ELR (cell line): ENCODE measurements at regions not wholly inside any gene's neighbourhood (a gene's known extent, or its start where the extent isn't known, plus 50 kb on each side); places are given as distances from the start of the nearest gene placed in this dataset.
"Not testable (repeated sequence)": the region's sequence is repeated elsewhere in the genome, so short reads cannot be mapped to it uniquely, and the experiment has no call there.

Experiments used
- DNase-seq: peaks from one replicate; pipeline ENCODE4 v3.0.0-alpha.2; 2015; ENCODE audit warnings: low read depth

DNA sequence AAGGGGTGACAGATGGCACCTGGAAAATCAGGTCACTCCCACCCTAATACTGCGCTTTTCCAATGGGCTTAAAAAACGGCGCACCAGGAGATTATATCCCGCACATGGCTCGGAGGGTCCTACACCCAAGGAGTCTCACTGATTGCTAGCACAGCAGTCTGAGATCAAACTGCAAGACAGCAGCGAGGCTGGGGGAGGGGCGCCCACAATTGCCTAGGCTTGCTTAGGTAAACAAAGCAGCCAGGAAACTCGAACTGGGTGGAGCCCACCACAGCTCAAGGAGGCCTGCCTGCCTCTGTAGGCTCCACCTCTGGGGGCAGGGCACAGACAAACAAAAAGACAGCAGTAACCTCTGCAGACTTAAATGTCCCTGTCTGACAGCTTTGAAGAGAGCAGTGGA, 205.7 kb upstream of the HTR1E start:
- not testable (repeated sequence) for DNase-seq

DNA sequence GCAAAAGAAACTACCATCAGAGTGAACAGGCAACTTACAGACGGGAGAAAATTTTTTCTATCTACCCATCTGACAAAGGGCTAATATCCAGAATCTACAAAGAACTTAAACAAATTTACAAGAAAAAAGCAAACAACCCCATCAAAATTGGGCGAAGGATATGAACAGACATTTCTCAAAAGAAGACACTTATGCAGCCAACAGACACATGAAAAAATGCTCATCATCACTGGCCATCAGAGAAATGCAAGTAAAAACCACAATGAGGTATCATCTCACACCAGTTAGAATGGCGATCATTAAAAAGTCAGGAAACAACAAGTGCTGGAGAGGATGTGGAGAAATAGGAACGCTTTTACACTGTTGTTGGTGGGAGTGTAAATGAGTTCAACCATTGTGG, 206.6 kb upstream of the HTR1E start:
- DNase-seq = not testable (repeated sequence)

DNA sequence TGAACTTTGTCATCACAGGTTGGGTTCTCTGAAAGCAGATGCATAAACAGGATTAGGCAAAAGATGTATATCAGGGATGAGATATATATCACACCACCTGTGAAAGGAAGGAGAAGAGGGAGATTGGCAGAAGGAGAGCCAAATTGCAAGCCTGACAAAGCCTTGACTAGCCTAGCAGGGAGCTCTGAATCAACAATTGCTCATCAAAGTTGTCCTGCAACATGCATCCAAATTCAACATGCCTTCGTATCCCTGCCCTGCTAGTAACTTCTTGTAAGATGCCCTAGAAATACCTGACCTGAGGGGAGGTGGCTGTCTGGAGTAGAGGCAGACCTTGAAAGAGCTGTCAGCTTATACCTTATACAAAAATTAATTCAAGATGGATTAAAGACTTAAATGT, 207.1 kb upstream of the HTR1E start:
- DNase-seq = no peak

DNA sequence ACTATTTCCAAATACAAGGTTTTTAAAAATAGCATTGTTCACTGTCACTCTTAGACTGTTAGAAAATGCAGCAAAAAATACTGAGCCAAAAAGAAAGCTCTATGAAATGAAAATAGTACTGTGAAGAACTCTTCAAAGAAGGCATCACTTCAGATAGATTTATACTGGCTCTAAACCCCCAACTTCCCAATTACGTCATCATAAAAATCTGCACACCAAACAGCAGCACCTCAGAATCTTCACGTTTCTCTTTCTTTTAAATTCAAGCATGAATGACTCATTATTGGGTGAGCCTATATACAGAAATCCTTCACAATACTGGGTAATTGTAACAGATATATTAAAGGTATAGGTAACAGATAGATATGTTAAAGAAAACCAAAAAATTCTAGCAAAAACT, 208.4 kb upstream of the HTR1E start:
- DNase-seq = no peak

DNA sequence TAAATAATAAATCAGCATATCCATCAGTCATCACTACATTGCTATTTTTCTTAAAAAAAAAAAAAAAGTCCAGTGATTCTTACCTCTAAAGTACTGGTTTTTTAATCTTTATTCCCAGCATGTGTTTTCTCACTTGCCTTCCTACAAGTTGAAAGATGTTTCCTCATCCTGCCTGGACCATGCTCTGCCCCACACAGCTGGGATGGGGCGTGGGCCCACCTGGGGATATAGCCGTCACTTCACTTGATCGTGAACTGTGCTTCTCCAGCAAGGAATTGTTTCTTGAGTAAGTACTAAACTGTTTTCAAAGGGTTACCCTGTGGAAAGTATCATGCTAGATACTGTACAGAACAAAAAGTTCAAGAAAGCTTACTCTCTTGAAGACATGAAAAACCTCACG, 212.6 kb upstream of the HTR1E start:
- no peak for DNase-seq

DNA sequence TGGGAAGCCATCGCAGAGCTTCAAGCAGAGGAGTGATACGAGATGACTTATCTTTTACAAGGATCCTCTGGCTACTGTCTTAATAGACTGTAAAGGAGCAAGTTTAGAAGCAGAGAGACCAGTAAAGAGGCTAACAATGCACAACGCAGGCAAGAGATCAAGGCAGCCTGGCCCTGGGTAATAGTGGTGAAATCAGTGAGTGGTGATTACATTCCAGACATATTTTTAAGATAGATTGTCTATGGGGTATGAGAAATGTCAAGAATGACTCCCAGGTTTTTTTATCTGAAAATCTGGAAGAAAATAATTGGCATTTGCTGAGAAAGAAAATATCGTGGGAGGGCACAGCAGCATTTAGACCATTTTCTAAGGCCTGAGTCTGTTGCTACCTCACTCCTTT, 213.6 kb upstream of the HTR1E start:
- no peak for DNase-seq

DNA sequence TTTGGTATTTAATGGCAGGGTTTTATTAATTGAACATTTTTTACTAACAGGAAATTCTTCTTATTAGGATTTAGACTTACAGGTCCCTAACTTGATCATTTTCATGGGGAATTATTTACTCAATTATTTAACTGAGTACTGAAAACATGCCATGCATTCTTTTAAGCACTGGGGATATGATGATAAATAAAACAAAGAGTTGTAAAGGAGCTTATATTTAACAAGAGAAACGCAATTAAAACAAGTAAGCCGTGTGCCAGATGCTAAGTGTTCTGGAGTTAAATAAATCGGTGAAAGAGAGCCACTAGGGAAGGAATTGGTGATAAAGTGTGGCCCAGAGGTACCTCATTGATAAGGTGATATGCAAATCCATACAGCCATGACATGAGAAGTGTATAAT, 214.2 kb upstream of the HTR1E start:
- no peak for DNase-seq

DNA sequence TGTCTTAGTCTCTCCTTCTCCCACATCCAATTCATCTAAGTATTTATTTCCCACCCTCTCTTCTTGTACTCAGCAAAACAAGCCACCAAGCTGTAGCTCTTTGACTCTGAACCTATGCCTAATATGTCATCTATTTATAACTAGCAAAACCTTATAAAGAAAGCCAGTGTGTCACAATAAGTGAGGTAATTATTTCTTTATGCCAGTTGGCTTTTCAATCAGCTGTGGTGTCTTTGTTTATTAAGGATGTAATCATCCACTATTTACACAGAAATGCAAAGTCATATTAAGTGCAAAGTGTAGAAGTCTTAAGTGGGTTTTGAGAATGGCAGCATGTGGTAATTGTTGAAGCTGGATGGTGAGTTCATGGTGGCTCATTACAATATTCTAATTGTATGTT, 215.2 kb upstream of the HTR1E start:
- no peak for DNase-seq

DNA sequence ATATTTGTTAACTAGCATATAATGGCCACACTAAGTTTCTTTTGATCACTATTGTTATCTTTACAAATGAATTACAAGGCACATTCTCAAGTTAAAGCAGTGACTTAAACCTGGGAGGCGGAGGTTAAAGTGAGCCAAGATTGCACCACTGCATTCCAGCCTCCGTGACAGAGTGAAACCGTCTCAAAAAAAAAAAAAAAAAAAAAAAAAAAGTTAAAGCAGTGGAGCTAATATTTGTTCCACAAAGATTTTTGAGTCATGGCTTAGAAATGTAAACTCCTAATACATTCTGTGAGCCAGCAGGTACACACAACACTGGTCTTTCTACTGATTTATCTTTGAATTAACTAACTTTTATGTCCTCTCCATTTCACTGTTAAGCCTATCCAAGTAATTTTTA, 221.7 kb upstream of the HTR1E start:
- no peak for DNase-seq

DNA sequence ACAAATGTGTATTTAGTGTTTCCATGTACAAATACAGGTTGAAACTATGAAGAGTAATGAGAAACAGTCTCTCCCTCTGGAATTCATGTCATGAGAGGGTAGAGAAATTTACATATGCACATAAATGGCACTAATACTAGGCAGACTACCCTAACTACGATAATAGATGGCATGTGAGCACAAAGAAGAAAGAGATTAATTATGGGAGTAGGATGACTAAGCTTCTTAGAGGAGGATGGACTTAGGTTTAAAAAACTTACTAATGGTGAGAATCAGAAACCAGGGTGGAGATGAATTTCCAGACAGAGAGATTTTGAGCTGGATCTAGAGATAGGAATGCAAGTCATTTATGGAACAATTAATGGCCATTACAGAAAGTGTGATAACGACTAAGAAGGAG, 225.3 kb upstream of the HTR1E start:
- DNase-seq = no peak

DNA sequence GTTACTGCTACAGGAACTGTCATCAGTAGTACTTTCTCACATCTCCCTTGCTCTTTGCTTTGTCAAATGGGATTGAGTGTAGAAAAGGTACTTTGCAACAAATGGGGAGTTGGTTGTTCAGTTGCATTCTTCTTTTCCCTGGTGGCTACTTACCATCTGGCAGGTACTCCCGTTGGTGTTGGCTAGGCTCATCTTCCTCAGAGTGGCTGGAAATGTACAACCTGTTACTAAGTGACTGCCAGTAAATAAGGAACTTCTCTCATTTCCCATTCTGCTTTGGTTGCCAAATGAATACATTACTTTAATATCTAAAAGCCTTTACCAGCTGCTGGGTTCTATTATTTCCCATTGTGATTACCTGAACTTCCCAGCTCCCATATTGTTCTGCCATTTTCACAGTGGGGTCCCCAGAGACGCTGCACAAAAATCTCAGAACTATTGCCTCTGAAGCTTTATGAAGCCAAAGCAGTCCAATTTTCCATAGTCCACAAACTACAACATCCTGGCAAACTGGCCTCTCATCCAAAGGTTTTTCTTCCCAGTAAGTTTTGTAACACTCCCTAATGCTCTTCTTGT, 229.7 kb upstream of the HTR1E start:
- DNase-seq = no peak

DNA sequence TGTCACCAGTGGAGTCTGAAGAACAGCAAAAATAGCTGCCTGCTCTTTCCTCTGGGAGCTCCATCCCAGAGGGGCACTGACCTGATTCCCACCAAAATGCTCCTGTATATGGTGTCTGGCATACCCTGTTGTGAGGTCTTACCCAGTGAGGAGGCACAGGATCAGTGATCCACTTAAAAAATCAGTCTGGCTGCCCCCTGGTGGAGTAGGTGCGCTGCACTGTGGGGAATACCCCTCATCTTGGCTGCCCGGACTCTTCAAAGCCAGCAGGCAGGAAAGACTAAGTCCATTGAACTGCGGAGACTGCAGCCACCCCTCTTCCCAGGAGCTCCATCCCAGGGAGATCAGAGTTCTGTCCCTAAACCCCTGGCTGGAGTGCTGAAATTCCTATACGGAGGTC, 230.9 kb upstream of the HTR1E start:
- no peak for DNase-seq

DNA sequence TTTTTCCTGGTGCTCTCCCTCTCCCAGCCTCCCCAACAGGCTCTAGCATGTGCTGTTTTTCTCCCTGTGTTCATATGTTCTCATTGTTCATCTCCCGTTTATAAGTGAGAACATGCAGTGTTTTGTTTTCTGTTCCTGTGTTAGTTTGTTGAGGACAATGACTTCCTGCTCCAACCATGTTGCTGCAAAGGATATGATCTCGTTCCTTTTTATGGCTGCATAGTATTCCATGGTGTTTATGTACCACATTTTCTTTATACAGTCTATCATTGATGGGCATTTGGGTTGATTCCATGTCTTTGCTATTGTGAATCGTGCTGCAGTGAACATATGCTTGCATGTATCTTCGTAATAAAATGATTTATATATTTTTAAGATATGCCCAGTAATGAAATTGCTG, 236.1 kb upstream of the HTR1E start:
- not testable (repeated sequence) for DNase-seq

DNA sequence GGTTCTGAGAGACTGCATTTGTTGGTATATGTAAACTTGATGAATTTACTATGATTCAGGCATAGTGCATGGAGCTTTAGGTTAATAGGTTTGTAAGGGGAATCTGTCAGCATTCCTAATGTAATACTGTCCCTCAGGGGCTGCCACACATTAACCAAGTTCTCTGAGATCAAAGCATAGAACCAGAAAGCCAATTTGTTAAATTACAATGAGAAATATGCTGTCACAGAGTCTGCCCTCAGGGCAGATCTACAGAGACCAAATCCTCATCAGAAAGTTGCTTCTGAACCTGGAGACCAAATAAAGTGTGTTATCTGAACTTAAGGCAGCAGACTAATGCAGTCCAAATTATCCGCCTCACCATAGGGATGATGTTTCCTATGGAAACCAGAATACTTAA, 250.8 kb upstream of the HTR1E start:
- no peak for DNase-seq

DNA sequence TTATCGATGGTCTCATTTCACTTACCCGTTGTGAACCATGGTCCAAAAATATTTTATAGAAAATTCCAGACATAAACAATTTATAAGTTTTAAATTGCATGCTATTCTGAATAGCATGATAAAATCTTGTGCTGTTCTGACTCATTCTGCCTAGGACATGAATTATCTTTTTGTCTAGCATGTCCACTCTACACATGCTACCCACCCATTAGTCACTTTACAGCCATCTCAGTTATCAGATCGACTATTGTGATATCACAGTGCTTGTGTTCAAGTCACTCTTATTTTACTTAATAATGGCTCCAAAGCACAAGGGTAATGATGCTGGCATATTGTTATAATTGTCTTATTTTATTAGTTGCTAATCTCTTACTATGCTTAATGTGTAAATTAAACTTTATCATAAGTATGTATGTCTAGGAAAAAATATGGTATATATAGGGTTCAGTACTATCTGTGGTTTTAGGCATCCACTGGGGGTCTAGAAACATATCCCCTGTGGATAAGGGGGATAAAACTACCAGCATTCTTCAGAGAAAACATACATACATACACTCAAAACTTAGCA, 252.0 kb upstream of the HTR1E start:
- DNase-seq = no peak

DNA sequence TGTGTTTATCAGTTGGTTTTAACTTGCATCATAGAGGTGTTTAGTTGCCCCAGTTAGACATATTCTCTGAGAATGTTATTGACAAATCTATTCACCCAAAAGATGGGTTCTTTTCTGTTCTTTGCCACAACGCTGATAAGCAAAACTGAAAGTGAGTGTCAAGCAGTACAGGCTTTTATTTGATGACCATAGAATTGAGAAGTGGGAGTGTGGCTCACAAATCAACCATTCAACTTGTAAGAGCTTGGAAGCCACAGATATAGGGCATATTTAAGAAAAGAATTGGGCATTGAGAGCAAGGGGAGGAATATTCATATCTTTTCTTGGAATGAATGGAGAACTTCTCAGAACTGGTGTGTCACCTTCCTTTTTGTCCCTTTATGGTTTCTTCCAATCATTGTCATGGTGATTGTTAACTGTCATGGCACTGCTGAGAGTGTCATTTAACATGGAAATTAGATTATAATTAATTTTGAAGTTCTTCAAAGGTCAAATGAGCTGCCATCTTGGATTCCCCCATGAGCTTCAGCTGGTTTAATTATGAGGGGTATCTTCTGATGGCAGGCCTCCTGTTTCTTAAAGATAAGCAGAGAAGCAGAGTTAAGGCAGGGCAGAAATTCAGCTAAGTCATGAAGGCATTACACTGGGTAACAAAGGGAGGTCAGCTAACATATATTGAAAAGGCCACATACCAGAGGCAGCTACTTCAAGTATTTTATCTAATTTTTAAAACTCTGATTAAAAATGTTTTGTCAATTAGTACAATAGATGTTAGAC, 254.0 kb upstream of the HTR1E start:
- DNase-seq = no peak

DNA sequence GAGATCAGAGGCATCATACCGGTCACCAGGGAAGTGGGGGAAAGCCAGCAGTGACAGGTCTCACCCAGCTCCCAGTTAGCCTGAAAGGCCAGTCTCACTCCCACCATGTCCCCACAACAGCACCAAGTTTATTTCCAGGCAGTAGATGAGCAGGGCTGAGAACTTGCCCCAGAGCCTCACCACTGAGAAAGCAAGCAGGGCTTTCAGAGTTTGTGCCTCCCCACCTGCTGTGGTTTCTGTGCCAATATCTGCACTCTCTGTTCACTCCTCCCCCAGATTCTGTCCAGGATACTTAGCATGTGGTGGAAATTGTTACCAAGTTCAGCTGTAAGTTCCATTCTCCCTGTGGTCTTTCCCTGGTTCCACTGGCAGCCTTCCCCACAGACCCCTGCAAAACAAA, 255.0 kb upstream of the HTR1E start:
- no peak for DNase-seq

DNA sequence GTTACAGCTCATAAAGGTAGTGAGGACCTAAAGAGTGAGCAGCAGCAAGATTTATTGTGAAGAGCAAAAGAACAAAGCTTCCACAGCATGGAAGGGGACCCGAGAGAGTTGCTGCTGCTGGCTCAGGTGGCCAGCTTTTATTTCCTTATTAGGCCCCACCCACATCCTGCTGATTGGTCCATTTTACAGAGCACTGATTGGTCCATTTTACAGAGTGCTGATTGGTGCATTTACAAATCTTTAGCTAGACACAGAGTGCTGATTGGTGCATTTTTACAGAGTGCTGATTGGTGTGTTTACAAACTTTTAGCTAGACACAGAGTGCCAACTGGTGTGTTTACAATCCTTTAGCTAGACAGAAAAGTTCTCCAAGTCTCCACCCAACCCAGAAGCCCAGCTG, 256.2 kb upstream of the HTR1E start:
- DNase-seq = not testable (repeated sequence)

DNA sequence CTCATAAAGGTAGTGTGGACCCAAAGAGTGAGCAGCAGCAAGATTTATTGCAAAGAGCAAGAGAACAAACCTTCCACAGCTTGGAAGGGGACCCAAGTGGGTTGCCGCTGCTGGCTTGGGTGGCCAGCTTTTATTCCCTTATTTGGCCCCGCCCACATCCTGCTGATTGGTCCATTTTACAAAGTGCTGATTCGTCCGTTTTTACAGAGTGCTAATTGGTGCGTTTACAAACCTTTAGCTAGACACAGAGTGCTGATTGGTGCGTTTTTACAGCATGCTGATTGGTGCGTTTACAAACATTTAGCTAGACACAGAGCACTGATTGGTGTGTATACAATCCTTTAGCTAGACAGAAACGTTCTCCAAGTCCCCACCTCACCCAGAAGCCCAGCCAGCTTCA, 265.2 kb upstream of the HTR1E start:
- DNase-seq = not testable (repeated sequence)

DNA sequence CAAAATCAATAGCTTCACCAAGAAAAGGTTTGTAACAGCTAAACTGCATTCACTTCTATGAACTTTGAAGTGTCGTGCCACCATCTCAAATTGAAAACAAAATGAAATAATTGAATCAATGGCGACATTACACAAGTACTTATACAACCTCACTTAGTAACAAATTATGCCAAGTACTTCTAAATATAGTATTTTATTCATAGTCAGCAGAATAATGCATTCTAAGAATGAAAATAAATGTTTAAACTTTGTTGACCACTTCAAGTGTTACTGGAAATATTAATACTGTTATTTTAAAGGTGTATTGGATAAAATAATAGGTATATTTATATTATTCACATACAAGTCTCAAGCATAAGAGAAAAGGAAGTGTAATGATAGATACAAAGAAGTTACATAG, 280.1 kb upstream of the HTR1E start:
- no peak for DNase-seq

DNA sequence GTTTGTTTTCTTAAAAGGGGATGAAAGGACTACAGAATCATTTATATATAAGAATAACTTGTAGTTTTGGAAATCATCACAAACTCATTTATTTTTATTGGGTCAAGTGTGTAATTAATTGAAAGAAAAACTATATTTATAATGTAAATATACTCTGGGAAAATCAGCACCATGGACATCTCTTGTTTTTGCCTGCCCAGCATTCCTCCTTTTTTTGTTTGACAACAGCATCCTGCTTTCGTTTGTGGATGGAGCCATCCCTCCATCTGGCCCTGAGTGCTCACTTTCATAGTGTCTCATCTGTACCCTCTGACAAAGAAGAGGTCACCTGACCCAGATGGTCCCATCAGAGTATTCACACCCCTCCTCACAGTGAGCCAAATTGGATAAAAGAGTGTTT, 308.2 kb upstream of the HTR1E start:
- DNase-seq = no peak

DNA sequence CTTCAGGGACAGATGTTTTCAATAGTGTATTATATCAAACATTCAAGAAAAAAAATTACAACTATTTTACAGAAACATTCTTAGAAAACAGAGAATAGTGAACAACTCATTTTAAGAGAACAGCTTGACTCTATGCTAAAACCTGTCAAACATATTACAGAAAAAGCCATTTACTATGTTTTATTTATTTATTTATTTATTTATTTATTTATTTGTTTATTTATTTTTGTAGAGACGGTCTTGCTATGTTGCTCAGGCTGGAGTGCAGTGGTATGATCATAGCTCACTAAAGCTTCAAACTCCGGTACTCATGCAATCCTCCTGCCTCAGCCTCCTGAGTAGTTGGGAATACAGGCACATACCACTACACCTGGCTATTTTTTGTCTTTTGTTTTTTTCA, 317.9 kb upstream of the HTR1E start:
- no peak for DNase-seq

DNA sequence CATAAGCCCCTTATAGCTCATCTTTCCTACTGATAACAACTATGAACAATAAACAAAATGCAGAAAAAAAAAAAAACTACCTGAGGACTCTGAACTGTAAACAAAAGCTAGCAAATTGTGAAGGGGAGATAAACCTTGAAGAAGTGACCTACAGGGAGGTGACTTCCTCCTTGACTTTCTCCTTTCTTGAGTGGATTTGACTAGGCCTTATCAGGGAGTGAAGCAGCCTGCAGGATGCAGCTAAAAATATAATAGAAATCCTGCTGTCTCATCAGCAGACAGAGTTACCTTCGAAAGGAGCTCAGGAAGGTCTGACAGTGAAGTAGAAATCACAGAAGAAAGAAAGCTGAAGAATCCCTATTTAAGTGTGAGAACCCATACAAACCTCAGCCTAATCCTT, 322.0 kb upstream of the HTR1E start:
- no peak for DNase-seq
